HTR-8/SVneo (cell line): ENCODE measurements at regions not wholly inside any gene's neighbourhood (a gene's known extent, or its start where the extent isn't known, plus 50 kb on each side); places are given as distances from the start of the nearest gene placed in this dataset.
A peak's percentile ranks its signal among the peaks of the same experiment; 100 is the strongest.

Source experiments
- DNase-seq: peaks from one replicate; pipeline ENCODE4 v3.0.0; 2011; ENCODE audit warnings: low spot score, mixed read lengths; ENCODE audit not compliant: insufficient read length
- FAIRE-seq: peaks from 2 replicates; lab custom pipeline; 2011; peaks lifted over from hg19 to GRCh38; lab: Jason Lieb, UNC

GRCh38 chr14:35992816-35993683 is 166.9 kb downstream of the BRMS1L start:
- no peak for FAIRE-seq

DNA sequence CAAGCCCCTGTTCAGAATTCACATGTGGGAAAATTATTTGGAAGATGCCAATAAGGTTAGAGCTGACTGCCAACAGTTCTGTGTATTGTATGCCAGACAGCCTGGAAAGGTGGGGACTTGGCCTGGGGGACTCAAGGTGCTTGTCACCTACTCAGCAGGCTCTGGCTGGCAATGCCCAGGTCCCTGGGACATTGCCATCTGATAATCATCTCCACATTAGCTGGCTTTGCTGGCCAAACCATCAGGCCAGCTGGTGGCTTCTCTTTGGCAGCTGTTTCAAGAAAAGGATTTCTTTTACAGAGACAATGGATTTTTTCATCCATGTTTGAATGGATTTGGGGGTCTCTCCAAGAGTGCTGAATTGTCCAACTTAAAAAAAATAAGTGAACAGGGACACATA is 165.2 kb downstream of the BRMS1L start:
- FAIRE-seq, result no peak

More at GRCh38 chr14:35992816-35993683, 166.9 kb downstream of the BRMS1L start:
- no peak for DNase-seq

GRCh38 chr14:35989736-35990135 is 163.6 kb downstream of the BRMS1L start:
- no peak for DNase-seq
- no peak for FAIRE-seq

More for the DNA sequence above, 165.2 kb downstream of the BRMS1L start:
- no peak for DNase-seq

DNA sequence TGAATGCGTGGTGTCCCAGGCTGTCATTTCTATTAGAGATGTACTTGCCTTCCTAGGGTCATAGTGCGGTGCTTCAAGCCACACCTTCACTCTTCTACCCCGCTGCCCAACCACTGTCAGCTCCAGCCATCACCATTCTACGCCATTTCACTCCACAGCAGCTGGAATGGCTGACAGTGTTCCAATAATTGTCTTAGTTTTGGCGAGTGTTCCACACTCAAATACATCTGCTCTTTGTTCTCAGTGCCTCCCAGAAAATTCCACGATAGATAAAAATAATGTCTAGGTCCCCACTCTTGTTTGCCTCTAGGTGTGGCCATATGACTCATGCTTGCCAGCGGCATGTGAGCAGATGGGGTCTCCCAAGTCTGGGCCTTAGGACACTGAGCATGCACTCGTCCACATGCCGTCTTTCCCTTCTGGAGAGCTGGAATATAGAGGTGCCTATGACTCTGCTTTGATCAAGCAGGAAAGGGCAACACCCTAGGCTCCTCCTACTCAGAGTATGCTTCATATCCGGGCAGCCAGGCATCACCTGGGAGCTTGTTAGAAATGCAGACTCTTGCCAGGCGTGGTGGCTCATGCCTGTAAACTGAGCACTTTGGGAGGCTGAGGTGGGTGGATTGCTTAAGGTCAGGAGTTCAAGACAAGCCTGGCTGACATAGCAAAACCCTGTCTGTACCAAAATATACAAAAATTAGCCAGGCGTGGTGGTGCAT is 163.0 kb downstream of the BRMS1L start:
- no peak for FAIRE-seq
- no peak for DNase-seq

DNA sequence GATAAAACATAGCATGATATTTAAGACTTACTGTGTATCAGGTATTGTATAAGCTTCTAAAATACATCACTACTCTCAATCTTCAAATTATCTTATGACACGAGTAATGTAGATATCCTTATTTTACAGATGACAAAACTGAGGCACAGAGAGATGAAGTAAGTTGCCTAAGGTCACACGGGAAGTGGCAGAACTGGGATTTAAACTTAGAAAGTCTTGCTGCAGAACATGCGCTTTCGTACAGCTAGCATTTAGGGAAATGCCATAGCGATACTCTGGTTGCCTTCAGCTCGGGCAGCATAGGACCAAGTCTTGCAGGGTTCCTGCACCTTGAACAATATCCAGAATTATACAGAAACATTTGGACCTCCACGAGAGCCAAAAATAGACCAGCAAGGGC is 162.4 kb downstream of the BRMS1L start:
- DNase-seq, result no peak
- FAIRE-seq, result no peak

- FAIRE-seq (no peak), DNase-seq (no peak)
These were observed 161.6 kb downstream of the BRMS1L start for GRCh38 chr14:35987731-35988130.

- DNase-seq (no peak), FAIRE-seq (no peak)
These were observed 160.1 kb downstream of the BRMS1L start for GRCh38 chr14:35986219-35986573.

DNA sequence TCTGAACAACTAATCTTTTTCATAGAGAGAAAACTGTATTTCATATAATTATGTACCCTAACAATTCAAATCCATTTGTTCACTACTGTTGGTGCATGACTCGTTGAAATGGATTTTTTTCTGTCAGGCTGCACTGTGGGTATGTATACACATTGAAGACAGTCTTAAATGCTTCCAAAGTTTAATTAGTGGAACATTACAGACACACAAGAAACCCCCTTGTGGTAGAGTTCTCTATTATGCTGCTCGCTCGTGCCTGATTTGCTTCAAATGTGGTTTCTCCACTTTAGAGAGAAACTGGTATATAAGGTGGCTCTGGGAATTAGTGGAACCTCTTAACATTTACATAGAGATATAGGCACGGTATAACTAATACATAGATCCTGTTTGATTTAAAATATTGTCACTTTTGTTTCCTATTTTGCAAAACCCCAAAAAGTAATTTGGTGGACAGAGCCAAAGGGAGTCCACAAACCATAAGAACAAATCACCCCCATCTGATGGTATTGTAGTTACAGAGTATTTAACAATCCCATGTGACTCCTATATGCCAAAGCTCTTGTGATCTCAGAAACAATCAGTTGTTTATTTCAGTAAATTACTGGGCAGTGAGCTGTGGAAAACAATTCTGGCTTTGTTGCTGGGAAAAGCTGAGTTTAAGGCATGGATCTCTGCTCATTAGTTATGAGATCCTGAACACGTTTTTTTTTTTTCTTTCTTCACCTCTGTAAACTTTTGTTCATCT is 159.5 kb downstream of the BRMS1L start:
- DNase-seq (no peak), FAIRE-seq (no peak)

DNA sequence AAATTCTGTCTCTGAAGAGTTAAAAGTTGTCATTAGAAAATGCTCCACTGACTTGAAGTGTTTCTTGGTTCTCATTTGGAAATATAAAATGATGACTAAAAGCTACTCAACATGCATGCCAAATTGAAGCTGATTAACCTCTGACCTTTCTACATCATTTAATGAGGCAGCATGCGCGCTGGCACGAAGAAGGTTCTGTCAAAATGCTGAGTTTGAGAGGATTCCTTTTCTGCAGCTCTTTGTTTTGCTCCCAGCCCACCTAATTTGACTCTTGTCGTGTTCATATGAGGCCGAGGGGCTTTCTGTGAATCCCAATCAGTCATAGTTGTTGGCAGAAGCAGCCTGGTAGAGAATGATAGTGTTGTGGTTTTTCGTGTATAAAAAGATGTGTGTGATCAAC is 153.4 kb downstream of the BRMS1L start:
- FAIRE-seq (no peak), DNase-seq (no peak)

DNA sequence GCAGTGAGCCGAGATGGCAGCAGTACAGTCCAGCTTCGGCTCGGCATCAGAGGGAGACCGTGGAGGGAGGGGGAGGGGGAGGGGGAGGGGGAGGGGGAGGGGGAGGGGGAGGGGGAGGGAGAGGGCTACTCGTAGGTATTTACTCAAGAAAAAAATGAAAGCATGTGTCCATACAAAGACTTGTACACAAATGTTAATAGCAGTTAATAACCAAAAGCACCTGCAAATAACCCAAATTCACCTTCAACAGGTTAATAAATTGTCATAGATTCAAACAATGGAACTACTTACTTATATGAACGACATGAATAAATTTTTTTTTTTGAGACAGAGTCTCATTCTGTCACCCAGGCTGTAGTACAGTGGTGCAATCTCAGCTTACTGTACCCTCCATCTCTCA is 152.4 kb downstream of the BRMS1L start:
- no peak for DNase-seq
- FAIRE-seq, result no peak

DNA sequence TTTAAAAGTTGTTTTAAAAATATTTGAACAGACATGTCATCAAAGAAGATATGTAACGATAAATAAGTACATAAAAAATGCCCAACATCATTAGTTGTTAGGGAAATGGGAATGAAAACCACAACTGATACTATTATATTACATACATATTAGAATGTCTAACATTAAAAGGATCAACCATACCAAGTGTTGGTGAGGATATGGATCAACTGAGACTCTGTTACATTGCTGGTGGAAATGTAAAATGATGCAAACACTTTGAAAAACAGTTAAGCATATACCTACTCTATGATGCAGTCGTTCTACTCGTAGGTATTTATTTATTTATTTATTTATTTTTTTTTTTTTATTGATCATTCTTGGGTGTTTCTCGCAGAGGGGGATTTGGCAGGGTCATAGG is 149.7 kb downstream of the BRMS1L start:
- no peak for DNase-seq
- no peak for FAIRE-seq

DNA sequence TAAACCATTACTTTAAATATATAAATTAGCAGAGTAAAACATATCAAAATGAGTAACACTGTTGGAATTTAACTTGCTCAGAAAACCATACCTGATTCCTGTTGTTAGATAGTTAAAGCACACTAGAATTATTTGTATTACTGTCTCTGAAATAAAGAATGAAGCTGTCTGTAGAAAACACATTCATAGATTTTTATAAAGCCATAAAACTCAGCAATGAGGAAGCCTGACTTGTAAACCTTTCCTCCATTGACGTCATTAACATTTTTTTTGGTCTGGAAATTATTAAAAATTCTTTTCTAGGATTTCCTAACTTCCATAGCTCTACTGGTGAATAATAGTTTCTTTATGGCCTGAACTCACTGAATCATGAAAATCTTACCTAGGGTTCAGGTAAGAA is 147.6 kb downstream of the BRMS1L start:
- no peak for FAIRE-seq

DNA sequence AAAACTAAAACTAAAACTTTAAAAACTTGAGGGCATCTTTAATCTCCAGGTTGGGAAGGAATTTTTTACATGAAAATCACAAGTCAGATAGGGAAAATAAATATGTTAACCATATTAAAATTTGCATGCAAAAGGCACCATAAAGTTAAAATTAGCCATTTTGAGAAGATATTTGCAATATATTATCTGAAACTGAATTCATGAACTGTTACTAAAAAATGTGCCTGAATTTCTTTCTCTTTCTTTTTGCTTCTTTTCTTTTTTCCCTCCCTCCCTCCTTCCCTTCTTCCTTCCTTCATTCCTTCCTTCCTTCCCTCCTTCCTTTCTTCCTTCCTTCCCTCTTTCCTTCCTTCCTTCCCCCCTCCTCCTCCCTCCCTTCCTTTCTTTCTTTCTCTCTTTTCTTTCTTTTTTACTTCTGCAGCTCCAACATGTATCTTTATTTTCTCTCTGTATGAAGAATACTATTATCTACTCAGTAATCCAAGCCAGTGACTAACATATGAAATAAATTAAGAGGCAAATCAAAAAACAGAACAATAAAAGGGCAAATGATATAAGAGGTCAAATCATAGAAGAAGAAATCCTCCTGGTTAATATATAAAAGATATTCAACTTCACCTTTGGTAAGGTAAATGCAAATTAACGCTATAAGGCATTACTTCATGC is 146.0 kb downstream of the BRMS1L start:
- DNase-seq (no peak), FAIRE-seq (no peak)

More for the DNA sequence above, 147.6 kb downstream of the BRMS1L start:
- DNase-seq, result no peak

DNA sequence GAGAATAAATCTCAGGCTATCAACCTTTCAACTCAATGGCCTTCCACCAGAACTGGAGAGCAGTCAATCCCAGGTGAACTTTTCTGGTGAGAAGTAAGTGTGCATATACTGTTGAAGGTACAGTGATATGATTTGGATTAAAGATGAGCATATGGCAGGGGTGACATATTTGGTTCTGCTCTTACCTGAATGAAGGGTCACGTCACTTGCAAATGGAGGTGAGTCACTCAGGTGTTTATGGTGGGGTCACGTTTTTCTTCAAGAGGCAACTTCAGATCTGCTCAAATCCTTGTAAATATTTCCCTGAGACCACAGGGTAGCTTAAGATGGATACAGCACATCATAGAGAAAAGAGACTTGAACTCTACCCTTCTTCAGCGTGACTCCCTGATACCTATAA is 143.2 kb downstream of the BRMS1L start:
- no peak for DNase-seq
- FAIRE-seq, result no peak

DNA sequence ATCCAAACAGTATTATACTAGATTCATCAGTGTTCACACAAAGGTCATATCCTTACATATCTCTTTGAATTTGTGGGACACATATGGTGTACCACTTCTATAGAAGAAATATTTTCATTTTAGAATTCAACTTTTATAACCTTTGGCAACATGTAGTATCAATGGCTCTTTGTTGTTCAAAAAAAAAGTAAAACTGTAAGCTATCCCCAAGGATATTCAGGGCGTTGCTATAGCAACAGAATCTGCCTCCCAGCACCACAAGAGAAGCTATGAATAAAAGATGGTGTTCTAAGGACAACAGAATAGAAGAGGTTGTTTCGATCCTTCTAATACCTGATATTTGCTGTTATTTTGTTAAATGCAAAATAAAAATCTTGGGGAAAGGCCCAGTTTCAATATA is 139.3 kb downstream of the BRMS1L start:
- DNase-seq, result no peak
- no peak for FAIRE-seq

DNA sequence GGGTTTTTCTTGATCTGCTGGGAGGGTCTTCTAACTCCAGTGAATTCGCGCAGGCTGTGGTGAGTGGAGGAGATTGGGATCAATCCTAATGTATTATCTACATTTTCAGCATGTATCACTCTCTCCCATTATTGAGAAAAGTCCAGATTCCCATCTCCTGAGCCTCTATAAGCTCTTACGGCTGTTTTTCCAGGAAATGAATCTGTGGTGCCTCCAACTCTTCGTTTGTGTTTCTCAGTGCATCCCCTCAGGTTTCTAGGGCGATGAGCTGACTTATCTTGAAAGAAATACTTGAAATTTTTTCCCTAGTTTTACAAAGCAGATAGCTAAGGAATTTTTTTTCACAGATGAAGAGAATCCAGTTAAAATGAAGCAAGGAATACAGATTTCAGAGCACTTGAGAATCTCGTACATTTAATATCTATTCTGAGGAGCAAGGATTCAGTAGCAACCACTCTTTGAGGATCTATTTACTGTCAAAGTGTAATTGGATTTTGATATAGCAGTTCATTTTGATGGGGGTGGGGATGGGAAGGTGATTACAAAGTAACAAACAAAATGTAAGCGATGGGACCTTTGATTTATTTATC is 138.7 kb downstream of the BRMS1L start:
- FAIRE-seq, result no peak
- DNase-seq, result no peak

DNA sequence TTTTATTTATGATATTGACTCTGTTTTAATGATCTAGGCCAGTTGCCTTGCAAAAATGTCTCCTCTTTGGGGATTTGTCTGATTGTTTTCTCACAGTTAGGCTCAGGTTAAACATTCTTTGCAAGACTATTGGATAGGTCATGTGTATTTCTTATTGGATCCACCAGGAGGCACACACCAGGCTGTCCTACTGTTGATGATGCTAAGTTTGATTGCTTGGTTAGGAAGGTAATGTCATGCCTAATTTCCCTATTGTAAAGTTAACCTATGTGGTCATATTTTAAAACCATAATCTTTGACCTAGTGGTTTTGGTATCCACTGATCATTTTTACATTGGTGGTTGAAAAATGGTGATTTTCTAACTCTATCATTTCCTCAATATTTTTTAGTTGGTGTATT is 137.1 kb downstream of the BRMS1L start:
- DNase-seq, result no peak
- FAIRE-seq, result peak; percentile 60

DNA sequence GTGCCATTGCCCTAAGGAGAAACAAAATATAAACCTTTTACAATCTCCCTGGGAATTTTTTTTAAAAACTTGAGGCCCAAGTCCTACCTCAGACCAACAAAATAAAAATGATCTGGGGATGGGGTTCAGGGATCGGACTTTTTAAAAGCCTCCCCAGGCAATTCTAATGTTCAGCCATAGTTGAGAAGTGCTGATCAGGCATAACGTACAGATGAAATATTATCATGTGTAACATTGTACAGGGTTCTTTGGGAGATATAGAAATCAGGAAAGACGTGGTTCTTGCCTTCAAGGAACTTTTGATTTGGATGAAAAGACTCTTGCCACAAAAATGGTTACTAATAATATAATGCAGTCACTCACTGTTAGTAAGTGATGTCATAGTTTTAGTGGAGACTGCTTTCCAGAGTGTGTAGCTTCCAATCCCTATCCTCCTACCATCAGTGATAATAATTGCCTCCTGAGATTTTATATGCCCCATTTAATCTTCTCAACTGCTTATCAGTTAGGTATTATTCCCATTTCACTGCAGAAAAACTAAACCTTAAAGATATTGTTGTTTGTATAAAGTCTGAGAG is 135.6 kb downstream of the BRMS1L start:
- FAIRE-seq, result no peak
- DNase-seq, result no peak

DNA sequence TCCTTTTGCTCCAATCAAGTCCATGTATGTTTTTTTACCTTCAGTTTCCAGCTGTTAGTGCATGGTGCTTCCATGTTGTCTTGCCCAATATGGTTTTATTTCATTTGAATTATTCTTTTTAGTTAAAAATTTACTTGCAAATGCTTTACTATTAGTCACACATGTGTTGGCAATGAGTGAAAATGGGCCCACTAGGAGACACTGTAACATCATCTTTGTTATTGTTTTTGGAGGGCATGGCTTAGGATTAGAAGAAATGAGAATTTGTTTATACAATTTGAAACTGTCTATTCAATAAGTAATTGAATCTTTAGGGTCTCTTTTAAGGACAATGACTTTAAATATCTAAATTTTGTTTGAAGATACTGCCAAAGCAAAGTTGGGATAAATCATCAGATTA is 133.7 kb downstream of the BRMS1L start:
- FAIRE-seq, result no peak
- no peak for DNase-seq

GRCh38 chr14:35958499-35958898 is 132.4 kb downstream of the BRMS1L start:
- FAIRE-seq, result no peak
- no peak for DNase-seq
